ENCODE measurements at regions not wholly inside any gene's neighbourhood (a gene's known extent, or its start where the extent isn't known, plus 50 kb on each side); places are given as distances from the start of the nearest gene placed in this dataset.

DNA sequence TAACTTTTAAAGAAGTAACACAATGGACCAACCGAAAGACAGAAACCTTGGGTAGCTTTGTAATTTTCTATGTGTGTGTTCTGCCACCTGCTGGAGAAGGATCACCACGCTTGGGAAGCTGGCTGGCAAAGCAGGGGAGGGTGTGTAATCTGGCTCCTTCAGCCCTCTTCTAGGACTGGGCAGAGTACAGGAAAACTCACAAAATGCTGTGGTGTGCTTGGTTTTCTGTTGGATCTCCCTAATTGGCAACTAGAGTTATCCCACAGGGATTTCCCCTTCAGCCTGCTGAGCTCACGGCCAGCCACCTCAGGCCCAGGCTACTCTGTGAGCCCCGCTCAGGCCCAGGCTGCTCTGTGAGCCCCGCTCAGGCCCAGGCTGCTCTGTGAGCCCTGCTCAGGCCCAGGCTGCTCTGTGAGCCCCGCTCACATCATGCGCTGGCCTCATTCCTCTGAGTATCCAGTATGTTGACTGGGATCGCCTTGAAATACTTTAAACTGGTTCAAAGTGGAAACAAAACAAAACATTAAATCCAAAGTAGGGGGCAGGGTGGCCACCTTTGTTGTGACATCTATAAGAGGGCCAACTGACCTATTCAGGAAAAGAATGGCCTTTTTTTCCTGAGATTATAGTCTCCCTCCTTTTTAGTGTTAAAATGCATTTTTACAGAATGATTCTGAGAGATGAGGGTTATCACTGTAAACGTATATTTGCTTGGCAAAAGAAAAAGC, 52.0 kb upstream of the RNU6-8 start:
- peak; percentile 61 for DNase-seq

DNA sequence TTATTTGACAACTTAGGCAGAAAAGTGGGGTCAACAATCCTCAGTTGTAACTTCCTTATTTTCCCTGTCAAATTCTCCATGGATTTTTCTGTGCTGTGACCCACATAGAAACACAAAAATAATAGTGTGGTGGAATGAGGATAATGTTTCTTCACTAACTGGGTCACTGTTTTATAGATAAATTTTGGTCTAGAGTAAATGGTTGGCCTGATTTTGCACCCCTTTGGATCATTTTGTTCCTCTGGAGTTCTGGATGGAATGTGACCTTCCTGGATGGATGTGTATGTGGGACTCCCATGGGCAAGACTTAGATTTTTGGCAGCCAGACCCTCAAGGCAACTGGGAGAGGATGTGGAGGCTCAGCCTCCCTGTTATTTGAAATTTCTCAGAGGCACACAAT, 52.7 kb upstream of the RNU6-8 start:
- no peak for DNase-seq

DNA sequence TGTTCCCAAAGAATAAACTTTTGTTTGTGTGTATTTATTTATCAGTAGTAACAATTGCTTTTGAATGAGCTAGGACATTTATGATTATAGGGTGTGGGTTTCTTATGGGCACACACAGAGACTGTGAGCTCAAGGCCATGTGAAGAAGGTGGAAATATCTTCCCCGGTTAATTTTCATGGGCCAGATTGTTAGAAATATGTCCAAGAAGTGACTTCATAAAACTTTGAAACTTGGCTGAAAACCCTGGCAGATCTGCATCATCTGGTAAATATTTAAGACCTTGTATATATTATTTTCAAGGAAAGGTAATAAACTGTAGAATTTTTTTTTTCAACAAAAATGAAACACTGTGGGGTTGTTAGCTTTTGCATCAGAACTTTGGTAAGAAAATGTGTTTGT, 53.5 kb upstream of the RNU6-8 start:
- DNase-seq: no peak

DNA sequence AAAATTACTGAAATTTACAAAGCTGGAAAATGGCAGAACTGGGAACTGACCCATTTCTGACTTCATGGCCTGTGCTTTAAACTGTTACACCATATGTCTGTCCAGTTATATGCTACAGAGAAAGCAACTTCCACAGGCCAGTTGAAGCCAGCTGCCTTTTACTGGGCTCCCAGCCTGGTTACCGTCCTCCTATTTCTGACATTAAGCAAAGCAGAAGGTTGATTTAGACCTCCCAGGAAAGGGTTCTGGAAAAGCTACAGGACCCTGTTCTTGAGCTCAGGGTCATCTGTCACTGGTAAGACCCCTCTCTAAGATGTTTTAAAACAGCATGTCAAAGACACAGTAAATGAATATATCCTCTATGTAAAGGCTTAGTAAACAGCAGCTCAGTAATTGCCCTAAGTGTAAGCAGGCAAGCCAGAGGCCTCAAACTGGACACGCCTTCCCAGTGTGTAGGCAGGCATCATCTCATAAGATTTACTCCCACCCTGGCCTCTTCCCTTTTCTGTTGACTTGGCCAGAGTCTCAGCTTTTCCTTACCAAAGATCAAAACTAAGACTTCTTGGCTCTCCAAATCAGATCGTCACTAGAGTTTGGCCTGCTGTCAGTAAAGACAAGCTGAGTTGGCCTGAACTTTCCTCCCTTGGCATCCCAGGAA, 55.4 kb upstream of the RNU6-8 start:
- DNase-seq: no peak

DNA sequence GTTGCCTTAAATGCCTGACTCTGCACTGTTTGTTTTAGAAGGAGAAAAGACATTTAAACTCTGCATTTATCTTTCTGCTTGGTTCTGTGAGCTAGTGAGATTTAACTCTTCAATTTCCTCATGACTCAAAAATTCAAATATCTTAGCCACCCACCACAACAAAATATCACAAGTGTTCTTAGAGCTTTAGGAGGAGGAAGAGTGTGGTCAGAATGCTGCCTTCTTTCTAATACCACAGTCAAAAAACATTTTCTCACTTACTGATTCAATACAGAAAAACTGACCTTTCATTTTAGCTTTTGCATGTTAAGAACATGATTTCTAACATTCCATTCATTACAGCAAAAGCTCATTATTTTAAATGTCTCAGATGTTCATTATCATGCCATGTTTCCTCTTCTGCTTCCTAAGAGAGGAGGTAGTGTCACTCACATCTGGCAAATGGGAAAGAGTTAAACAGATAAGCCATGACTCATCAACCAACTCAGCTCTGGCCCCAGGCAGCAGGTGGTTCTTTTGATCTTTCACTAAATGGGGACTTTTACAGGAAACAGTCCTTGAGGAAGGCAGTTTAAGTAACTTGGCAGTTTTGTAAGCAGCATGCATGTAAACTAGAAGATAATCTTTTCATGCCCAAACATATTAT, 56.4 kb upstream of the RNU6-8 start:
- no peak for DNase-seq

DNA sequence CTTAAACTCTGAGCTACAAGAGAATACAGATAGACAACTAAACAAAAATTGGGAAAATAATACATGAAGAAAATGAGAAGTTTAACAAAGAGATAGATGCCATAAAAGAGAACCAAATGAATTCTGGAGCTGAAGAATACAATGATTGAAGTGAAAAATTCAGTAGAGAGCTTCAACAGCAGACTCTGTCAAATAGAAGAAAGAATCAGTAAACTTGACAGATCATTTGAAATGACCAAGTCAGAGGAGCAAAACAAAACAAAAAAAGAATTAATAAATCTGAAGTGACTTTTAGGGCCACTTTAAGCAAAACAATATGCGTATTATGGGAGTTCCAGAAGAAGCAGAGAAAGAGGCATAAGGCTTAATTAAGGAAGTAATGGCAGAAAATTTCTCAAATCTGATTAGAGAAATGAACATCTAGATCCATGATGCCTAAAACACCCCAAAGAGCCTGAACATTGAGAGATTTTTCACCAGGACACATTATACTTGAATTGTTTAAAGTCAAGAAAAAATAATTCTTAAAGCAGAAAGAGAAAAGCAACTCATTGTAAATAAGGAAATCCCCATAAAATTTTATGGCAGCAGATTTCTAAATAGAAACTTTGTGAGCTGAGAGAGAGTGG, 61.0 kb upstream of the RNU6-8 start:
- no peak for DNase-seq

DNA sequence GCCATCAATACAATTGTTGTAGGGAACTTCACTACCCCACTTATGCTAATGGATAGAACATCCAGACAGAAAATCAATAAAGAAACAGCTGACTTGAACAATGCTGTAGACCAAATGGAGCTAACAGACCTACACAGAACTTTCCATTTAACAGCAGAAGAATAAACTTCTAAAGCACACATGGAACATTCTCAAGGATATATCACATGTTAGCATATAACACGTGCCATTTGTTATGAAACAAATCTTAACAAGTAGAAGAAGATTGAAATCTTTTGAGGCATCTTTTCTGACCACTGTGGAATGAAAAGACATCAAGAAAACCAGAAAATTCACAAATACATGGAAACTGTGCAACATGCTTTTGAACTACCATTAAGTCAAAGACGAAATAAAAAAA, 62.5 kb upstream of the RNU6-8 start:
- no peak for DNase-seq

DNA sequence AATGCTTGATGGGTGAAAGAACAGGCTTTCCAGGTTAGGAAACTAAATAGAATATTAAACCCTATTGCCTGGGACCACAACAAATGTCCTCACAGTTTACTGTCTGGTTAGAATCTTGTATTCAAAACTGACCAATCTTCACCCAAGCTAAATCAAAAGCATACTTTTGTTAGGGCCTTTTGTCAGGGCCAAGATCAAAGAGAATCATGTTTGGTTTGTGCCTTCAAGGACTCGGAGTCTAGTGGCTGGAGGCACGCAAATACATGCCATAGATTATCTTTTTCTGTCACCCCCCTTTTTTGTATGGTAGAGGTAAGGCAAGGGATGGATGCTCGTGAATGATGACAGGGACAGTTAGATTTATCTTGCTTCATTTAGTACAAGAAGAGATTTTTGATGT, 51.1 kb upstream of the AKAP6 start:
- no peak for DNase-seq

Measured in NCI-H774 (cell line).